GM12878 (cell line): ENCODE measurements at regions not wholly inside any gene's neighbourhood (a gene's known extent, or its start where the extent isn't known, plus 50 kb on each side); places are given as distances from the start of the nearest gene placed in this dataset.

Experiments used
- ATAC-seq: fragments of 200-7000 bp; cut with Tn5 transposase; 3 replicates; pipeline ENCODE4 v1.9.1; 2020; ENCODE audit warnings: mild to moderate bottlenecking, moderate library complexity
- BruUV-seq: library from RNA; stranded (reverse); fragments of 400-500 nt; replicated peaks from 2 replicates; lab custom pipeline; 2021; lab: Mats Ljungman, UMichigan
- CTCF ChIA-PET: fragments of 300-600 bp; sonication (Branson Sonifier 250); formaldehyde crosslinking; extraction: SDS; loops from one replicate; lab custom pipeline; 2021; ENCODE audit warnings: inconsistent platforms; lab: Yijun Ruan, JAX
- POLR2A ChIA-PET: fragments of 350-600 bp; formaldehyde crosslinking; extraction: SDS; loops from one replicate; lab custom pipeline; 2021; ENCODE audit warnings: inconsistent platforms; lab: Charles Lee
- RAD21 ChIA-PET: fragments of 300-600 bp; sonication (Branson Sonifier 250); formaldehyde crosslinking; loops from one replicate; lab custom pipeline; 2023; ENCODE audit warnings: antibody characterized with exemption; ENCODE audit not compliant: unreplicated experiment; lab: Charles Lee
- SMC1A ChIA-PET: fragments of 300-600 bp; sonication (Branson Sonifier 250); formaldehyde crosslinking; loops from one replicate; lab custom pipeline; 2023; ENCODE audit not compliant: unreplicated experiment, uncharacterized antibody; lab: Charles Lee
- DNase-seq: peaks from one replicate; pipeline ENCODE4 v3.0.0-alpha.2; 2011; ENCODE audit warnings: low read depth, low spot score
- FAIRE-seq: peaks from 3 replicates; lab custom pipeline; 2011; peaks lifted over from hg19 to GRCh38; lab: Jason Lieb, UNC
- H2AFZ ChIP-seq: 2 replicates; pipeline ENCODE4 v1.6.0; 2011; ENCODE audit warnings: low read depth, low read length, control low read depth; ENCODE audit not compliant: control insufficient read depth
- H3K27ac ChIP-seq: 2 replicates; pipeline ENCODE4 v1.5.1; 2011; ENCODE audit warnings: control low read depth; ENCODE audit not compliant: control insufficient read depth, insufficient read depth
- H3K27me3 ChIP-seq, 2 experiments: replicated peaks in 1 of 2; 2 replicates each; pipeline versions ENCODE4 v1.6.0 to v1.6.1; 2011; ENCODE audit warnings: low read length in 1 of 2; ENCODE audit not compliant: control insufficient read depth in 2 of 2, insufficient read depth in 2 of 2
- H3K36me3 ChIP-seq, 2 experiments: 2 replicates each; pipeline ENCODE4 v1.5.1; 2011; ENCODE audit warnings: low read length in 1 of 2; ENCODE audit not compliant: control insufficient read depth in 2 of 2, insufficient read depth in 2 of 2
- H3K4me1 ChIP-seq: 2 replicates; pipeline ENCODE4 v1.6.1; 2011; ENCODE audit warnings: mild to moderate bottlenecking, low read length, moderate library complexity, mixed read lengths; ENCODE audit not compliant: control insufficient read depth, insufficient read depth
- H3K4me2 ChIP-seq: 2 replicates; pipeline ENCODE4 v1.6.0; 2011; ENCODE audit warnings: control low read depth; ENCODE audit not compliant: control insufficient read depth, insufficient read depth
- H3K4me3 ChIP-seq: fragments of 200-600 bp; sonication (generic); 2 replicates; pipeline ENCODE4 v1.5.1; 2016
- H3K79me2 ChIP-seq: 2 replicates; pipeline ENCODE4 v1.6.0; 2011; ENCODE audit warnings: low read length; ENCODE audit not compliant: control insufficient read depth, insufficient read depth
- H3K9ac ChIP-seq: 2 replicates; pipeline ENCODE4 v1.8.0; 2011; ENCODE audit warnings: low read length, control low read depth, mixed read lengths; ENCODE audit not compliant: control insufficient read depth, insufficient read depth
- H3K9me3 ChIP-seq: replicated peaks from 3 replicates; pipeline ENCODE4 v1.5.1; 2011; ENCODE audit warnings: mild to moderate bottlenecking, low read length; ENCODE audit not compliant: control insufficient read depth, insufficient read depth
- H4K20me1 ChIP-seq: 2 replicates; pipeline ENCODE4 v1.6.0; 2011; ENCODE audit not compliant: control insufficient read depth, insufficient read depth
- BHLHE40 ChIP-seq, 2 experiments: fragments of 450-650 bp in 1 of 2; IDR thresholded peaks; 2 replicates each; pipeline ENCODE4 v1.6.1; 2011 to 2017; ENCODE audit warnings: low read depth in 2 of 2, borderline replicate concordance in 1 of 2, improper control_type of control experiment in 1 of 2, low read length in 1 of 2, mild to moderate bottlenecking in 1 of 2
- BRCA1 ChIP-seq: IDR thresholded peaks from 2 replicates; pipeline ENCODE4 v1.6.1; 2011; ENCODE audit warnings: low read depth, low read length, improper control_type of control experiment
- CHD2 ChIP-seq: IDR thresholded peaks from 2 replicates; pipeline ENCODE4 v1.6.1; 2011; ENCODE audit warnings: low read depth, low read length, improper control_type of control experiment, borderline replicate concordance
- EED ChIP-seq: sonication (generic); IDR thresholded peaks from 2 replicates; pipeline ENCODE4 v1.6.1; 2016; ENCODE audit warnings: antibody characterized with exemption, low read depth
- FOXK2 ChIP-seq: fragments of 450-650 bp; IDR thresholded peaks from 2 replicates; pipeline ENCODE4 v1.6.1; 2017; ENCODE audit warnings: mild to moderate bottlenecking, moderate library complexity
- IKZF1 ChIP-seq: fragments of 450-650 bp; conservative IDR thresholded peaks from 2 replicates; pipeline ENCODE4 v1.6.1; 2017; ENCODE audit warnings: antibody characterized with exemption, mild to moderate bottlenecking
- IRF4 ChIP-seq: IDR thresholded peaks from 2 replicates; pipeline ENCODE4 v1.6.1; 2011; ENCODE audit warnings: low read depth, low read length
- MAX ChIP-seq: IDR thresholded peaks from 2 replicates; pipeline ENCODE4 v1.6.1; 2012; ENCODE audit warnings: low read depth, low read length, improper control_type of control experiment
- NFYA ChIP-seq: IDR thresholded peaks from 2 replicates; pipeline ENCODE4 v1.6.1; 2011; ENCODE audit warnings: low read depth, mild to moderate bottlenecking, low read length, improper control_type of control experiment, borderline replicate concordance
- NKRF ChIP-seq: fragments of 450-650 bp; conservative IDR thresholded peaks from 2 replicates; pipeline ENCODE4 v1.6.1; 2017; ENCODE audit warnings: mild to moderate bottlenecking, moderate library complexity
- RB1 ChIP-seq: fragments of 450-650 bp; formaldehyde crosslinking; IDR thresholded peaks from 2 replicates; pipeline ENCODE4 v1.6.1; 2017; ENCODE audit warnings: mild to moderate bottlenecking, borderline replicate concordance
- RELA ChIP-seq: fragments of 450-650 bp; IDR thresholded peaks from 2 replicates; pipeline ENCODE4 v1.8.0; 2014; ENCODE audit warnings: borderline replicate concordance; ENCODE audit not compliant: partially characterized antibody
- SMAD5 ChIP-seq: IDR thresholded peaks from 2 replicates; pipeline ENCODE4 v1.6.1; 2016; ENCODE audit warnings: antibody characterized with exemption, low read depth
- SRF ChIP-seq, 2 experiments: IDR thresholded peaks; 2 replicates each; pipeline ENCODE4 v1.6.1; 2011; ENCODE audit warnings: low read depth in 2 of 2, low read length in 2 of 2, mild to moderate bottlenecking in 1 of 2, moderate library complexity in 1 of 2
- STAT3 ChIP-seq: IDR thresholded peaks from 2 replicates; pipeline ENCODE4 v1.6.1; 2011; ENCODE audit warnings: low read depth, low read length, improper control_type of control experiment
- WGBS: methylation state at CpG from one replicate; pipeline ENCODE4 v1.1.6; 2016; ENCODE audit warnings: low lambda C conversion rate; ENCODE audit not compliant: insufficient replicate concordance, insufficient coverage; ENCODE audit errors: missing lambda C conversion rate; 5-methylcytosine and 5-hydroxymethylcytosine counted together
- in situ Hi-C: fragments of 300-500 bp; cut with MboI; formaldehyde crosslinking; loops from 9 replicates; pipeline ENCODE4 v1.14.3; 2018; ENCODE audit warnings: mixed read lengths
- intact Hi-C: fragments of 100-400 bp; cut with micrococcal nuclease; formaldehyde crosslinking; loops from one replicate; pipeline ENCODE4 v1.14.2; 2022; ENCODE audit not compliant: unreplicated experiment
- TF ChIP-seq, protein P1 (sequence below): fragments of 450-650 bp; IDR thresholded peaks from 2 replicates; pipeline ENCODE4 v1.6.1; 2016; ENCODE audit warnings: mild to moderate bottlenecking

DNA sequence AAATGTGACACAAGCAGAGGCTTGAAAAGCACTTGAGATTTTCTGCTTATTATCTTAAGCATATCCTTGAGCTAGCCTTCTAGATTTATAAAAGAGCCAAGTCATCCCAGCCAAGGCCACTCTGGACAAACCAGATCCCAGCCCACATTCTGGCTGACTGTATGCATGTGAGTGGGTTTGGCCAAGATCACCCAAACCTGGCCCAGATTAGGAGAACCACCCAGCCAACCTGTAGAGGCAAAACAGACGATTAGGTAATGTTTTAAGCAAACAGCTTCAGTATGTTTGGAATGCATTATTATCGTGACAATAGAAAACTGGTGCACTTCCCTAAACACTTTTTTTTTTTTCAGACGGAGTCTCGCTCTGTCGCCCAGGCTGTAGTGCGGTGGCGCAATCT is 151.9 kb downstream of the SPATA31D1 start:
- intact Hi-C loops (no loop called here), in situ Hi-C loops (no loop called here)
- no peaks in the 10 kb centered on the region for H3K27me3 ChIP-seq
- H2AFZ ChIP-seq: no peak overlapping the region
- RAD21 ChIA-PET: no interaction called here
- BruUV-seq: no TSS peak
- SMC1A ChIA-PET: interaction anchor here (1.3 to 1.5 kb wide), 2 partner anchors 10 to 16 kb away, joined by 3 to 5 read pairs; no protein-coding TSS in a partner anchor
- WGBS: 77% methylated on average over 7 of the region's 7 CpGs
- no peaks in the 10 kb centered on the region for H3K79me2 ChIP-seq
- H3K36me3 ChIP-seq: no peaks in the 10 kb centered on the region
- POLR2A ChIA-PET: no interaction called here
- ATAC-seq: no peak
- H3K27ac ChIP-seq: no peak overlapping the region
- no peak overlapping the region for H3K4me2 ChIP-seq
- no peak for DNase-seq
- H3K9ac ChIP-seq: no peak overlapping the region
- no peaks in the 10 kb centered on the region for H3K9me3 ChIP-seq
- no peaks in the 10 kb centered on the region for H4K20me1 ChIP-seq
- no peak for FAIRE-seq
- no peaks in the 10 kb centered on the region for H3K4me1 ChIP-seq
- CTCF ChIA-PET: no interaction called here
- no peak overlapping the region for H3K4me3 ChIP-seq
- TF ChIP-seq SRF (IDR thresholded peaks at IDR 0.05; ENCODE audit: low read depth in 2 of 2, low read length in 2 of 2): no peak
- no peak for TF ChIP-seq RB1
- TF ChIP-seq SMAD5: no peak
- TF ChIP-seq EED: no peak
- TF ChIP-seq CHD2: no peak
- no peak for TF ChIP-seq NFYA
- TF ChIP-seq IRF4: no peak
- TF ChIP-seq BRCA1: no peak

DNA sequence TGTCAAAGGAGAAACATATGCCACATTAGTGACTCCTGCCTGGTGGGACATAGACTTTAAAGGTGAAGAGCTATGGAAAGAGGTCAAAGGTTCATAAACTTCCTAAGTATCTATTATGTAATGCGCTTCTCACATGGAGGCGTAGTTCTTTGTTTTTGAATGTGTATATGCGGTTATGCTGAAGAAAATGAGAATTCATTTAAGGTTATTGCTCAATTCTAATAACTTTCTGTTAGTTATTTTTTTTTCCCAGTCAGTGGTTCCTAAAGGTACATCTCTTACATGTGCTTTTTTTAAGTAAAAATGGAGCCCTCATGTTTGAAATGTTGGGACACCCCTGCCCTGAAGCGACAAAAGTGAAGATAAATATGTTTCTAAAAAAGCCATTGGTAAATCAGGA is 156.2 kb downstream of the SPATA31D1 start:
- no peak overlapping the region for H3K27ac ChIP-seq
- no peaks in the 10 kb centered on the region for H3K36me3 ChIP-seq
- WGBS: 72% methylated on average over 4 of the region's 4 CpGs
- no peaks in the 10 kb centered on the region for H3K27me3 ChIP-seq
- H3K9me3 ChIP-seq: no peaks in the 10 kb centered on the region
- H2AFZ ChIP-seq: no peak overlapping the region
- FAIRE-seq: no peak
- CTCF ChIA-PET: no interaction called here
- ATAC-seq: no peak
- no peak overlapping the region for H3K4me3 ChIP-seq
- no peaks in the 10 kb centered on the region for H4K20me1 ChIP-seq
- no peak overlapping the region for H3K4me2 ChIP-seq
- intact Hi-C loops (no loop called here), in situ Hi-C loops (no loop called here)
- no TSS peak for BruUV-seq
- no peaks in the 10 kb centered on the region for H3K4me1 ChIP-seq
- no peak for DNase-seq
- no peaks in the 10 kb centered on the region for H3K79me2 ChIP-seq
- POLR2A ChIA-PET: no interaction called here
- SMC1A ChIA-PET: interaction anchor here (1.4 kb wide), 1 partner anchor 13 kb away, joined by 4 read pairs; no protein-coding TSS in a partner anchor
- RAD21 ChIA-PET: no interaction called here
- H3K9ac ChIP-seq: no peak overlapping the region
- no peak for TF ChIP-seq RELA
- TF ChIP-seq MAX: no peak
- TF ChIP-seq BHLHE40 (IDR thresholded peaks at IDR 0.05; ENCODE audit: borderline replicate concordance in 1 of 2, low read depth in 2 of 2, low read length in 1 of 2): no peak
- no peak for TF ChIP-seq FOXK2
- no peak for TF ChIP-seq NKRF
- no peak for TF ChIP-seq STAT3
- no peak for TF ChIP-seq IKZF1
- TF ChIP-seq, protein P1, sequence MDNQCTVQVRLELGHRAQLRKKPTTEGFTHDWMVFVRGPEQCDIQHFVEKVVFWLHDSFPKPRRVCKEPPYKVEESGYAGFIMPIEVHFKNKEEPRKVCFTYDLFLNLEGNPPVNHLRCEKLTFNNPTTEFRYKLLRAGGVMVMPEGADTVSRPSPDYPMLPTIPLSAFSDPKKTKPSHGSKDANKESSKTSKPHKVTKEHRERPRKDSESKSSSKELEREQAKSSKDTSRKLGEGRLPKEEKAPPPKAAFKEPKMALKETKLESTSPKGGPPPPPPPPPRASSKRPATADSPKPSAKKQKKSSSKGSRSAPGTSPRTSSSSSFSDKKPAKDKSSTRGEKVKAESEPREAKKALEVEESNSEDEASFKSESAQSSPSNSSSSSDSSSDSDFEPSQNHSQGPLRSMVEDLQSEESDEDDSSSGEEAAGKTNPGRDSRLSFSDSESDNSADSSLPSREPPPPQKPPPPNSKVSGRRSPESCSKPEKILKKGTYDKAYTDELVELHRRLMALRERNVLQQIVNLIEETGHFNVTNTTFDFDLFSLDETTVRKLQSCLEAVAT: no peak
